ENCODE measurements at regions not wholly inside any gene's neighbourhood (a gene's known extent, or its start where the extent isn't known, plus 50 kb on each side); places are given as distances from the start of the nearest gene placed in this dataset.

GRCh38 chr6:44512868-44513741 is 125.6 kb downstream of the CDC5L start:
- no peak for DNase-seq (ENCODE audit: low read depth)

GRCh38 chr6:44514085-44514484 is 126.6 kb downstream of the CDC5L start:
- no peak for TF ChIP-seq CTCF (IDR thresholded peaks at IDR 0.05; ENCODE audit: control insufficient read depth, insufficient read depth, low read depth, low read length, missing control alignments)

More at GRCh38 chr6:44512868-44513741, 125.6 kb downstream of the CDC5L start:
- H3K4me3 ChIP-seq (ENCODE audit: control insufficient read depth, low read depth, low read length) = no peak overlapping the region
- no peak for TF ChIP-seq CTCF (IDR thresholded peaks at IDR 0.05; ENCODE audit: control insufficient read depth, insufficient read depth, low read depth, low read length, missing control alignments)

GRCh38 chr6:44514576-44515193 is 127.2 kb downstream of the CDC5L start:
- H3K4me3 ChIP-seq (ENCODE audit: control insufficient read depth, low read depth, low read length) = no peak overlapping the region
- DNase-seq (ENCODE audit: low read depth) = no peak
- TF ChIP-seq CTCF (IDR thresholded peaks at IDR 0.05; ENCODE audit: control insufficient read depth, insufficient read depth, low read depth, low read length, missing control alignments) = no peak

More at GRCh38 chr6:44514085-44514484, 126.6 kb downstream of the CDC5L start:
- no peak overlapping the region for H3K4me3 ChIP-seq (ENCODE audit: control insufficient read depth, low read depth, low read length)
- no peak for DNase-seq (ENCODE audit: low read depth)

- DNase-seq (ENCODE audit: low read depth) = no peak
- no peak for TF ChIP-seq CTCF (IDR thresholded peaks at IDR 0.05; ENCODE audit: control insufficient read depth, insufficient read depth, low read depth, low read length, missing control alignments)
- no peak overlapping the region for H3K4me3 ChIP-seq (ENCODE audit: control insufficient read depth, low read depth, low read length)
These were observed 135.4 kb downstream of the CDC5L start for GRCh38 chr6:44522871-44523270.

GRCh38 chr6:44524476-44525227 is 137.1 kb downstream of the CDC5L start:
- DNase-seq (ENCODE audit: low read depth) = no peak
- no peak overlapping the region for H3K4me3 ChIP-seq (ENCODE audit: control insufficient read depth, low read depth, low read length)
- TF ChIP-seq CTCF (IDR thresholded peaks at IDR 0.05; ENCODE audit: control insufficient read depth, insufficient read depth, low read depth, low read length, missing control alignments) = no peak

GRCh38 chr6:44525761-44526351 is 138.3 kb downstream of the CDC5L start:
- TF ChIP-seq CTCF (IDR thresholded peaks at IDR 0.05; ENCODE audit: control insufficient read depth, insufficient read depth, low read depth, low read length, missing control alignments) = no peak
- DNase-seq (ENCODE audit: low read depth) = no peak
- H3K4me3 ChIP-seq (ENCODE audit: control insufficient read depth, low read depth, low read length) = no peak overlapping the region

Measured in AG09309 (cell line).